Glomerular visceral epithelial cell (primary cell): ENCODE measurements at regions not wholly inside any gene's neighbourhood (a gene's known extent, or its start where the extent isn't known, plus 50 kb on each side); places are given as distances from the start of the nearest gene placed in this dataset.
"Not testable (repeated sequence)": the region's sequence is repeated elsewhere in the genome, so short reads cannot be mapped to it uniquely, and the experiment has no call there.

Experiments used
- DNase-seq: peaks from one replicate; pipeline ENCODE4 v3.0.0-alpha.2; 2016; ENCODE audit errors: extremely low spot score

GRCh38 chr3:164460851-164461250 lies 617.4 kb downstream of the SI start:
- peak; percentile 46 for DNase-seq

DNA sequence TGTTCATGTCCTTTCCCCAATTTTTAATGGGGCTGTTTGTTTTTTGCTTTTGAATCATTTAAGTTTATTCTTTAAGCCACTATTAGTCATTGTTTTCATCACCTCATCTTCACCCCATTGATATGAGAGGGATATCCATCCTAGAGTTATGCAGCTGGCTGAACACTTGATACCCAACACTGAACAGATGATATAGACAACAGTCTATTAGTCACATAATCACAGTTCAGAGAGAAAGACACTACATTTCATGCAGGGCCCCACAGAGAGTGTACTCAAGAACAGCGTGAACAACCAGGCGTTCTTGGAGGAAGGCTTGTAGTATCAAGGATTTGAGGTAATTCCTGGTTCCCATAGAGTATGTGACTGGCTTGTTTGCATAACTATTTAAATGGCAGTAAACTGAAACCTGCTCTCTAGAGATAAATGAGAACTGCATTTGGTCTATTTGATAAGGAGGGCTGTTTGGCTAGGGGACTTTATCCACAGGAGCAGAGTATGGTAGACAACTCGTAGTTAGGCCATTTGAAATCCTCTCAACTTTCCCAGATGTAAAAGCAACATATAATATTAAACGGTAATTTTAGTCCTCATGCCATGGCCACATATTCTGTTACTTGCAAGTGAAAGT lies 618.7 kb downstream of the SI start:
- DNase-seq, result peak; percentile 70

DNA sequence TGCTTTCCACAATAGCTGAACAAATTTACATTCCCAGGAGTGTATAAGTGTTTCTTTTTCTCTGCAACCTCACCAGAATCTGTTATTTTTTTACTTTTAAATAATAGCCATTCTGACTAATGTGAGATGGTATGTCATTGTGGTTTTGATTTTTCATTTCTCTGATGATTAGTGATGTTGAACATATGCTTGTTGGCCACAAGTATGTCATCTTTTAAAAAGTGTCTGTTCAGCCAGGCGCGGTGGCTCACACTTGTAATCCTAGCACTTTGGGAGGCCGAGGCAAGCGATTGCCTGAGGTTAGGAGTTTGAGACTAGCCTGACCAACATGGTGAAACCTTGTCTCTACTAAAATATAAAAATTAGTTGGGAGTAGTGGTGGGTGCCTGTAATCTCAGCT lies 619.3 kb downstream of the SI start:
- DNase-seq, result peak; percentile 90

DNA sequence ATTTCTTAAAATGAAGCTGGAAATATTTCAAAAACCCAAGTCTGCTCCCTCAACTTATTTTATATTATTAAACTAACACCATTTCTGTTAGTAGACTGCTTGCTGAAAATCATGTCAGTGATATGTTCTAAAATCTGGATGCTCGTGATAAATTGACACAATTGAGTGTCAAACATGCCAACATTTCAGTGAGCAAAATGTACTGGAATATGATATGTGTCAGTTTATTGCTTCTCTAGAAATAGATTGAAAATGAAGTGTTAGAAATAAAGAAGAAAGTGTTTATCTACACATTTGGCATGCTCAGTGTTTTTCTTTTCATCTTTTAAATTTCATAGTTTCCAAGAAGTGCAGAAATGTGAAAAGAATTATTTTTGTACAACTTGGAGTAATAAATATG lies 624.6 kb downstream of the SI start:
- no peak for DNase-seq

DNA sequence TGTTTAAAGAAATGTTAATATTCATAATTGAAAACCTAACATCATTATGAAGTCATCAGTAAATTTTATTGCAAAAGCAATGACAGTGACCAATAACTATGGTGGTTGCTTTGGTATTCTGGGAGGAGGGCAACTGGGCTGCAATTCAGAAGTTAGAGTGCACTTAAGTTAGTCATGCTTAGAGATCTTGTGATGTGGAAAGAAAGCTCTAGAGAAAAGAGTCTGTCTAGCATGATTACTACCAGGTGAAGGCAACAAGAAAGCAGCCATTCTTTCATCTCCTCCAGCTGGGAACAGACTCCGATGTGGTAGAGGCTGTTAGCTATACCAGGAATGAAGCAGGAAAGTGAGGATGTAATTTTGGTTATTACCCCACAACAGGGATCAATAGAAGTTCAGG lies 625.6 kb downstream of the SI start:
- no peak for DNase-seq

DNA sequence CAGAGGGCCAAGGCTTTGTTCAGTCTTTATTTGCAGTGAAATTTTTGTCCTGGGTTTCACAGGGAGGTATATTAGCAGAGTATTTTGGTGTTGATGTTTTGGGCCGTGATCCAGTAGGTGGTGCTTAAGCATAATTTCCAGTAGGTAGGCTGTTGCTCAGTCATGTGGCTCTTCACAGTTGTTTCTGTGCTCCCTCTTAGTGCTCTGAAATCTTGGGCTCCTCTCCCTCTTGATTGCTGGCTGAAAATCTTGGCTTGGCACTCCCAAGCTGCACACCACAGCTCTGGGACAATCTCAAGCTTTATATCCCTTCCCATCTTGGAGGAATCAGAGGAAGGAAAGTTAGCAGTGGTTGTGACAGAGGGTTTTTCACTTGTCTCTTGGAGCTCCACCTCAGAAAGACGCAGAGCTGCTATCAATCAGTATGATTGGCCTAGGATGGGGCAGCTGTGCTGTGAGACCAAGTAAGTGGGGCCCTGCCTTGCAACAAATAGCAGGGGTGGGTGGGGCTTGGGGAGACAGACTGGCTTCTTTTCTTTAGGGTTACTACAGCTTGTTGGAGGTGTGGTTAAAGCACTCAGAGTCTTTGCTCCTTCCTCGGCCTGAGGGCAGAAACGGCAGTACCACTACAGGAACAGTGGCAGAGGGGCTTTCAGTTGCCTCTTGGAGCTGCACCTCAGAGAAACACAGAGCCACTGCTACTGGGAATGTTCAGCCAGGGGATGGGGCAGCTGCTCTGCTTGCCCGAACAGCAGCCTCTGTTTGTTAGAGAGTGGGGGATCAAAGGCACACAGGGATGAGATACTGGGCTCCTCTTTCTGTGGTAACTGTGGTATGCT lies 627.0 kb downstream of the SI start:
- no peak for DNase-seq

GRCh38 chr3:164450276-164450905 lies 627.9 kb downstream of the SI start:
- no peak for DNase-seq

GRCh38 chr3:164419220-164419619 lies 659.1 kb downstream of the SI start:
- no peak for DNase-seq

DNA sequence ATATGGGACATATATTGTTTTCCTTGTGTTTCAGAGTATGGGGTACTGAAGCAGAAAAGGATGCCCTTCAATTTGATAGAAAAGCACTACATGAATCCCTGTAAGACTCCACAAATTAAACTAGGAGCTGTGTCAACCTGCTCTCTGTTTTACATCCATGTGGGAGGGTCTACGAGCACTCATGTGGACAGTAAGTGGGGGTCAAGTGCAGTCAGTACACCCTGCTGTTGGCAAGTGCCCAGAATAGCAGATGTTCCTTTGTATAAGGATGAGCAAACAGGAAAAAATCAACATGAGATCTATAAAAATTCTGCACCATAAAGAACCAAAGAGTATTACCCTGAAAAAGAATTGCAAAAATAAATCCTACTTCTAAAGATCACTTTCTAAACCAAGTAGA lies 659.9 kb downstream of the SI start:
- peak; percentile 6 for DNase-seq

DNA sequence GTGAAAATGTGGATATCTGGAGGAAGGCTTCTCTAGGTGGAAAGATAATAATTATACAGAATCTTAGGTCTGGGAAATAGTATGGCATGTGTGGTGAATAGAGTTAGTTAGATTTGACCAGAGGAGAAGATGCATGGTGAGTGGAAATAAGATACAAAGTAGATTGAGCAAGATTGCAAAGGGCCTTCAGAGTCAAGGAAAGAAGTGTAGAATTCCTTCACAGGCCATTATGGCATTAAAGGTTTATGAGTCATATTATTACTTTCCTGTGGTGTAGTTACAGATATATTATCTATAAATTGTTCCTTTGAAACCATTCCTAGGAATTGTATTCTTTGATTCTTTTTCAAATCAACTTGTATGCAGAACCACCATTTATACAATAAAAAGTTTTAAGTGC lies 660.3 kb downstream of the SI start:
- no peak for DNase-seq

GRCh38 chr3:164416491-164417222 lies 661.6 kb downstream of the SI start:
- DNase-seq, result no peak

DNA sequence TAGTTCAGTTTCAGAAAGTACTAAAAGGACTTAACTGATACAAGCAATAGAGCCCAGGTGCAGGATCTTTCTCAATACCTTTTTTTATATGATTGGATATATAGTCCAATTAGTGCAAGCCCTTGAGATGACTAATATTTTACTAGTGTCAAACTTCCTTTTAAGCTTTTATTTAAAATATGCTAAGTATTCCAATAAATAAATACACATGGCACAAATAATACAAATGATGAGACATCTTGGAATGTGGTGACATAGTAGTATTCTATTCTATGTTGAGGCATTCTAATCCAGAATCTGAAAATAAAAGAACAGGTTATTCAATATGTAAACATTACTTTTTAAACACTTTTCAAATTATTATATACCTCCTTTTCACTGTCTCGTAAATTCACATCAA lies 670.0 kb downstream of the SI start:
- DNase-seq, result no peak

DNA sequence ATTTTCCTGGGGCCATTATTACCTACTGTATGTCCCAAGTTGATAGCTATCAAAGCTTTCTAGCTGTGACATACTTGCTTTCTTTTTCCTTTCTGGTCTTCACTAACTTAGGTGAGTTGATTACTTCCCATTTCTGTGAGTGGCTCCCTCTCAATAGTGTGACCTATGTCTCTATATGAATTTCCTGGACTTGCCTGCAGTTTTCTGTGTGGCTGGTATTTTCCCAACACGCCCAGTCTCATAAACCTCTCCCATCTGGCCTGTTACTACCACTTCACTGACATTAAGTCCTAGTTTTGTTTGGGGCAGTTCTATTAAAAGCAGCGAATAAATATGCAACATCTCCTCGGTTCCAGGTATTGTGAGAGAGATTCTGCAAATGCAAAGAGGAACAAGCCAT lies 671.2 kb downstream of the SI start:
- DNase-seq, result no peak

DNA sequence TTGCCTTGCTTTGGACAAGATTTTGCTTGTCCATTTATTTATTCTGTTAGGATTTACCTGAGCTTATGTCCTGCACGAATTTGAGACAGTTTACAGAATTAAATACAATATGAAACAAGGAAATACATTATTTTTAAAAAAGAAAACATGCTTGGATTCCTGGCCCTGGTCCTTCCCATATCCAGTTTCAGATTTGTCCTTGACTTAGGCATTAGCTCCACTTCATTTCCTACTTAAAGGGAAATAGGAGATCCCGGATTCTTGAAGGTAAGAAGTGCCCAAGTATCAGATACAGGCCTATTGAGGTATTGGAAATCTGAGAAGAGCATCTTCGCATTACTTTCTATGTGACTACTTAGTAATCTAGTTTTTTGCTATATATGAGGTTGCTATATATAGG lies 672.0 kb downstream of the SI start:
- DNase-seq, result no peak

- no peak for DNase-seq
Measured at GRCh38 chr3:164401923-164402322, 676.4 kb downstream of the SI start.

DNA sequence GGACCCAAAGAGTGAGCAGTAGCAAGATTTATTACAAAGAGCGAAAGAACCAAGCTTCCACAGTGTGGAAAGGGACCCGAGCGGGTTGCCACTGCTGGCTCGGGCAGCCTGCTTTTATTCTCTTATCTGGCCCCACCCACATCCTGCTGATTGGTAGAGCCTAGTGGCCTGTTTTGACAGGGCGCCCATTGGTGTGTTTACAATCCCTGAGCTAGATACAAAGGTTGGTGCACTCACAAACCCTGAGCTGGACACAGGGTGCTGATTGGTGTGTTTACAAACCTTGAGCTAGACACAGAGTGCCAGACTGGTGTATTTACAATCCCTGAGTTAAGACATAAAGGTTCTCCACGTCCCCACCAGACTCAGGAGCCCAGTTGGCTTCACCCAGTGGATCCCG lies 676.9 kb downstream of the SI start:
- not testable (repeated sequence) for DNase-seq

- no peak for DNase-seq
Measured at GRCh38 chr3:164397462-164397861, 680.8 kb downstream of the SI start.

GRCh38 chr3:164393171-164393570 lies 685.1 kb downstream of the SI start:
- no peak for DNase-seq

GRCh38 chr3:164390046-164390445 lies 688.2 kb downstream of the SI start:
- no peak for DNase-seq

DNA sequence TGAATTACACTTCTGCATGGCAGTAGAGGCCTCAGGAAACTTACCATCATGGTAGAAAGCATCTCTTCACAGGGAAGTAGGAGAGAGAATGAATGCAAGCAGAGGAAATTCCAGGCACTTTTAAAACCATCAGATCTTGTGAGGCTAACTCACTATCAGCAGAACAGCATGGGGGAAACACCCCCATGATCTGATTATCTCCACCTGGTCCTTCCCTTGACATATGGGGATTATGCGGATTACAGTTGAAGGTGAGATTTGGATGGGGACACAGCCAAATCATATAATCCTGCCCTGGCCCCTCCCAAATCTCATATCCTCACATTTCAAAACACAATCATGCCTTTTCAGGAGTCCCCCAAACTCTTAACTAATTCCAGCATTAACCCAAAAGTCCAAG lies 691.1 kb downstream of the SI start:
- no peak for DNase-seq

DNA sequence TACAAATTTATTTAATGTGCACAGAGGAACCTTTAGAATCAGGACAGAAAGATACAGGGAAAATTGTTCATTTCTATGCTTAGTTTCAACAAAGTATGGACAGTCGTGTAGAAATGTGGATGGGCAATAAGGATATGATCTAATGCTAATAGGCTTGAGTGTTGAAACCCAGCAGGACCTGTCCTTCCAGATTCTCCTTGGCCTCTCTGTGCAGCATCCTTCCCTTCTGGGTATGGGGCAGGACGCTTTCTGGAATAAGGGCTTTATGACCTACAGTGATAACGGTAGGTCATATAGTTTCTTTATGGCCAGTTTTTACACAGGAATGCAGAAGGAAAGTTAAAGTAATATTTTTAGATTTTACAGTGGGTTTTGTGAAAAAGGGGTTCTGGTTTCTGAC lies 698.1 kb downstream of the SI start:
- DNase-seq, result no peak

DNA sequence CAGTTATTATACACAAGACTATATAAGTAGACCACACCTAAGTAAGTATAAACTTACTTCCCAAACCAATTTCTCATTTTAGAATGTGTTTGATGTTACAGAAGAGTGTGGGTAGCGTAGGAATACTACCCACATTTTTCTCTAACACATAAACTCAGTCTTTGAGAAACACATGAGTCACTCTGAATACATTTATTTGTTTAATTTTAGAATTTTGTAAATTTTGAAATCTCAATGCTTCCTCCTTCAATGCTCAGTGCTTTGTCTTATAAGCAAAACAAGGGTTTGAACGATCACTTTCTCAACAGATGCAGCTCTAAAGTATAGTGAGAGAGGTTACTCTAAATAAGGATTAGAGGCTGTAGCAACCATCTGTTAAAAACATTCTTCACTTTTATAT lies 700.8 kb downstream of the SI start:
- DNase-seq, result no peak
